ENCODE measurements at regions not wholly inside any gene's neighbourhood (a gene's known extent, or its start where the extent isn't known, plus 50 kb on each side); places are given as distances from the start of the nearest gene placed in this dataset.
"Not testable (repeated sequence)": the region's sequence is repeated elsewhere in the genome, so short reads cannot be mapped to it uniquely, and the experiment has no call there.

GRCh38 chr9:22217254-22217653, 208.1 kb upstream of the CDKN2B start:
- Histone ChIP-seq H3K27ac (ENCODE audit: low read length) (no peak overlapping the region), H3K9ac (ENCODE audit: low read length) (no peak overlapping the region), H4K20me1 (ENCODE audit: insufficient read depth, low read length) (no peaks in the 10 kb centered on the region), H3K4me3 (ENCODE audit: low read length) (no peak overlapping the region), H3K4me2 (ENCODE audit: low read length) (no peak overlapping the region), H2AFZ (ENCODE audit: low read depth, low read length) (no peak overlapping the region), H3K4me1 (ENCODE audit: low read length) (peaks cover 31% of the 10 kb centered on the region), H3K36me3 (replicated peaks; ENCODE audit: low read depth, low read length) (no peaks in the 10 kb centered on the region), H3K27me3 (ENCODE audit: low read depth, low read length) (peaks cover 3% of the 10 kb centered on the region; the same call in 1 of the 2 replicates), H3K79me2 (ENCODE audit: low read length) (no peaks in the 10 kb centered on the region), H3K9me3 (ENCODE audit: insufficient read depth, low read length) (no peaks in the 10 kb centered on the region)
- TF ChIP-seq CTCF (IDR thresholded peaks at IDR 0.05; ENCODE audit: low read depth, low read length): no peak
- TF ChIP-seq EZH2phosphoT487 (IDR thresholded peaks at IDR 0.05; ENCODE audit: low read depth): no peak

- H3K4me2 ChIP-seq (ENCODE audit: low read length); H2AFZ ChIP-seq (ENCODE audit: low read depth, low read length); H3K27me3 ChIP-seq (ENCODE audit: low read depth, low read length); H4K20me1 ChIP-seq (ENCODE audit: insufficient read depth, low read length); H3K4me1 ChIP-seq (ENCODE audit: low read length); H3K36me3 ChIP-seq (replicated peaks; ENCODE audit: low read depth, low read length); H3K9me3 ChIP-seq (ENCODE audit: insufficient read depth, low read length); H3K79me2 ChIP-seq (ENCODE audit: low read length); H3K4me3 ChIP-seq (ENCODE audit: low read length); H3K9ac ChIP-seq (ENCODE audit: low read length); H3K27ac ChIP-seq (ENCODE audit: low read length): not testable (repeated sequence)
These were observed 216.8 kb upstream of the CDKN2B start for GRCh38 chr9:22225856-22226255.

GRCh38 chr9:22227986-22228385, 218.6 kb upstream of the DMRTA1 start:
- Histone ChIP-seq H3K4me3 (ENCODE audit: low read length) (no peak overlapping the region), H3K27me3 (ENCODE audit: low read depth, low read length) (peaks cover 3% of the 10 kb centered on the region; the same call in 1 of the 2 replicates)
- no peak for TF ChIP-seq CTCF (IDR thresholded peaks at IDR 0.05; ENCODE audit: low read depth, low read length)
- TF ChIP-seq EZH2phosphoT487 (IDR thresholded peaks at IDR 0.05; ENCODE audit: low read depth): no peak

GRCh38 chr9:22228542-22228941, 218.1 kb upstream of the DMRTA1 start:
- Histone ChIP-seq H3K27ac (ENCODE audit: low read length) (no peak overlapping the region), H3K9me3 (ENCODE audit: insufficient read depth, low read length) (peaks cover 22% of the 10 kb centered on the region; the same call in 1 of the 2 replicates)
- peak; percentile 56 for TF ChIP-seq CTCF (IDR thresholded peaks at IDR 0.05; ENCODE audit: low read depth, low read length)
- no peak for TF ChIP-seq EZH2phosphoT487 (IDR thresholded peaks at IDR 0.05; ENCODE audit: low read depth)

More at GRCh38 chr9:22227986-22228385, 218.6 kb upstream of the DMRTA1 start:
- Histone ChIP-seq H3K36me3 (replicated peaks; ENCODE audit: low read depth, low read length) (no peaks in the 10 kb centered on the region), H3K79me2 (ENCODE audit: low read length) (no peaks in the 10 kb centered on the region), H3K27ac (ENCODE audit: low read length) (no peak overlapping the region), H3K4me2 (ENCODE audit: low read length) (no peak overlapping the region), H2AFZ (ENCODE audit: low read depth, low read length) (no peak overlapping the region), H3K9me3 (ENCODE audit: insufficient read depth, low read length) (peaks cover 22% of the 10 kb centered on the region; the same call in 1 of the 2 replicates), H3K4me1 (ENCODE audit: low read length) (no peaks in the 10 kb centered on the region), H3K9ac (ENCODE audit: low read length) (no peak overlapping the region), H4K20me1 (ENCODE audit: insufficient read depth, low read length) (no peaks in the 10 kb centered on the region)

More at GRCh38 chr9:22228542-22228941, 218.1 kb upstream of the DMRTA1 start:
- Histone ChIP-seq H3K4me2 (ENCODE audit: low read length) (no peak overlapping the region), H2AFZ (ENCODE audit: low read depth, low read length) (no peak overlapping the region), H3K4me3 (ENCODE audit: low read length) (no peak overlapping the region), H4K20me1 (ENCODE audit: insufficient read depth, low read length) (no peaks in the 10 kb centered on the region), H3K36me3 (replicated peaks; ENCODE audit: low read depth, low read length) (no peaks in the 10 kb centered on the region), H3K27me3 (ENCODE audit: low read depth, low read length) (peaks cover 3% of the 10 kb centered on the region; the same call in 1 of the 2 replicates), H3K79me2 (ENCODE audit: low read length) (no peaks in the 10 kb centered on the region), H3K9ac (ENCODE audit: low read length) (no peak overlapping the region), H3K4me1 (ENCODE audit: low read length) (no peaks in the 10 kb centered on the region)

All from OCI-LY3 (cell line).